ENCODE measurements at regions not wholly inside any gene's neighbourhood (a gene's known extent, or its start where the extent isn't known, plus 50 kb on each side); places are given as distances from the start of the nearest gene placed in this dataset.
"Not testable (repeated sequence)": the region's sequence is repeated elsewhere in the genome, so short reads cannot be mapped to it uniquely, and the experiment has no call there.

- H3K4me3 ChIP-seq = no peak overlapping the region
- no peaks in the 10 kb centered on the region for H3K27me3 ChIP-seq (ENCODE audit: low read depth)
- no peak overlapping the region for H3K27ac ChIP-seq (replicated peaks)
- intact Hi-C loops (cut with micrococcal nuclease) = no loop called here
- no peak for TF ChIP-seq CTCF (IDR thresholded peaks at IDR 0.05; ENCODE audit: borderline replicate concordance)
- no peak for DNase-seq
- H3K36me3 ChIP-seq = no peaks in the 10 kb centered on the region
- peaks cover 3% of the 10 kb centered on the region for H3K9me3 ChIP-seq (replicated peaks)
- no peaks in the 10 kb centered on the region for H3K4me1 ChIP-seq
Measured at GRCh38 chr4:44983083-44983482, 256.7 kb upstream of the GNPDA2 start.

- TF ChIP-seq CTCF (IDR thresholded peaks at IDR 0.05; ENCODE audit: borderline replicate concordance) = no peak
- H3K36me3 ChIP-seq = no peaks in the 10 kb centered on the region
Measured at GRCh38 chr4:44978020-44978419, 251.7 kb upstream of the GNPDA2 start.

GRCh38 chr4:44965435-44966095 lies 239.2 kb upstream of the GNPDA2 start:
- H3K36me3 ChIP-seq = no peaks in the 10 kb centered on the region
- peaks cover 30% of the 10 kb centered on the region for H3K9me3 ChIP-seq (replicated peaks)
- H3K4me3 ChIP-seq = no peak overlapping the region
- TF ChIP-seq CTCF (IDR thresholded peaks at IDR 0.05; ENCODE audit: borderline replicate concordance) = no peak
- H3K4me1 ChIP-seq = no peaks in the 10 kb centered on the region
- no peak overlapping the region for H3K27ac ChIP-seq (replicated peaks)
- no peaks in the 10 kb centered on the region for H3K27me3 ChIP-seq (ENCODE audit: low read depth)
- intact Hi-C loops (cut with micrococcal nuclease) = no loop called here
- no peak for DNase-seq

More at GRCh38 chr4:44978020-44978419, 251.7 kb upstream of the GNPDA2 start:
- Histone ChIP-seq H3K27me3 (ENCODE audit: low read depth) (no peaks in the 10 kb centered on the region), H3K4me1 (no peaks in the 10 kb centered on the region), H3K27ac (replicated peaks) (no peak overlapping the region), H3K4me3 (no peak overlapping the region), H3K9me3 (replicated peaks) (peaks cover 7% of the 10 kb centered on the region)
- DNase-seq = no peak
- intact Hi-C loops (cut with micrococcal nuclease) = no loop called here

- H3K27me3 ChIP-seq (ENCODE audit: low read depth); H3K4me1 ChIP-seq; H3K36me3 ChIP-seq; H3K4me3 ChIP-seq; H3K27ac ChIP-seq (replicated peaks); DNase-seq; intact Hi-C loops (cut with micrococcal nuclease): not testable (repeated sequence)
- H3K9me3 ChIP-seq (replicated peaks) = peaks cover 43% of the 10 kb centered on the region
Measured at GRCh38 chr4:44964086-44964485, 237.7 kb upstream of the GNPDA2 start.

- Histone ChIP-seq H3K27me3 (ENCODE audit: low read depth) (no peaks in the 10 kb centered on the region), H3K36me3 (no peaks in the 10 kb centered on the region), H3K4me1 (no peaks in the 10 kb centered on the region), H3K9me3 (replicated peaks) (peaks cover 63% of the 10 kb centered on the region), H3K4me3 (no peak overlapping the region), H3K27ac (replicated peaks) (no peak overlapping the region)
- no peak for DNase-seq
- intact Hi-C loops (cut with micrococcal nuclease) = no loop called here
- TF ChIP-seq CTCF (IDR thresholded peaks at IDR 0.05; ENCODE audit: borderline replicate concordance) = no peak
Measured at GRCh38 chr4:44961001-44961755, 234.8 kb upstream of the GNPDA2 start.

- peaks cover 26% of the 10 kb centered on the region for H3K4me1 ChIP-seq
- H3K27me3 ChIP-seq (ENCODE audit: low read depth) = no peaks in the 10 kb centered on the region
- no peak overlapping the region for H3K4me3 ChIP-seq
- no peak for DNase-seq
- TF ChIP-seq CTCF (IDR thresholded peaks at IDR 0.05; ENCODE audit: borderline replicate concordance) = no peak
- no peaks in the 10 kb centered on the region for H3K36me3 ChIP-seq
- H3K9me3 ChIP-seq (replicated peaks) = no peaks in the 10 kb centered on the region
- no peak overlapping the region for H3K27ac ChIP-seq (replicated peaks)
- intact Hi-C loops (cut with micrococcal nuclease) = no loop called here
Measured at GRCh38 chr4:44931720-44932119, 205.4 kb upstream of the GNPDA2 start.
